Inflammatory macrophage (primary cell): ENCODE measurements at regions not wholly inside any gene's neighbourhood (a gene's known extent, or its start where the extent isn't known, plus 50 kb on each side); places are given as distances from the start of the nearest gene placed in this dataset.

Experiments
- DNase-seq, 2 donors: peaks; one replicate each; pipeline ENCODE4 v3.0.0-alpha.2; 2020 to 2022

DNA sequence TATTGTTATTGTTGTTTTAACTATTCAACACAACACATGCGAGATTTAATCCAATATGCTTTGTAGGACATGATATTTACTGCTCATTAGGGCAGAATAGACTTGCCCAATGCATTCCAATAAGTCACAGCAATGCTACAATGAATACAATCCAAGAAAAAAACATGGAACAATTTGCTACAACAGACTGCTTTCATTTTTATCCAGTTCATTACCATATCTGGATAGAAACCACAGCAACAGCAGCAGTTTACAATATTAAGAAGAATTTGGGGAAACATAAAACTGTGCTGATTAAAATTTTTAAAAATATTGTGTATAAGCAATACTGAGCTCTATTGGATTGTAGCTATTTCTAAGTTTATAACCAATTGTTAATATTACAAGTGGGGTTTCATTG is 833.0 kb downstream of the DIAPH3 start:
- DNase-seq: no peak

DNA sequence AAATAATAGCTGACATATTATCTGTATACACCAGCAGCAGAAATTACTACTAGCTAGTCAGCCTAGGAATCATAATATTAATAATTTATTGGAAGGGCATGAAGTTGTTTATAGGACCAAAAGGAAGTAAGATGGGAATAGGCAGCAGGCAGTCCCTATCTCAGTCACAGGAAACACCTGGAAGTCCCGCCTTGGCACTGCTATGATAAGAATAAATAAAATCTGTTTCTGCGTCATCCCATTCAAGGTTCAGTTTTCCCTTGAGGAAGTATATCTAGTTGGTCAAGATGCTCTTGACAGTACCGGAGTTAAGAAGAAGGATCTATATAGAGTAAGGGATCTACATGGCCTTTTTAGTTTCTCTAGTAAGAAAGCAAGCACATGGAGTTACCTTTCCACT is 830.8 kb downstream of the DIAPH3 start:
- DNase-seq: no peak

DNA sequence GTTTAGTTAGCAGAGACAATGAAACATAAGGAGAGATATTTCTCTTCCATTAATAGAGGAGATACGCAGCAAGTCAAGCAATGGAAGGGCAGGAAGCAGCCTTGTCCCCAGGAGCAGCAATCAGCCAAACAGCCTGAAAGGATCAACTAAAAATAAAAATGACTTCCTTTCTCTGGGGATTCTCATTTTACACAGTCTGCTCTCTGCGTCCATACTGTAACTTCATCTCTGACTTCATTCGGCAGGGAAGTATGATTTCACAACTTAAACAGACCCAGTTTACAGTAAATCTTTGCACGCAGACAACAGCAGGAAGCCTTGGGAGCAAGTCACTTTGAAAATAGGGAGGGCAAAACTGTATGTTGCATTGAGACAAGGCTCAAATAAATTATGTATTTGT is 826.7 kb downstream of the DIAPH3 start:
- DNase-seq: peak; percentile 35 to 41

DNA sequence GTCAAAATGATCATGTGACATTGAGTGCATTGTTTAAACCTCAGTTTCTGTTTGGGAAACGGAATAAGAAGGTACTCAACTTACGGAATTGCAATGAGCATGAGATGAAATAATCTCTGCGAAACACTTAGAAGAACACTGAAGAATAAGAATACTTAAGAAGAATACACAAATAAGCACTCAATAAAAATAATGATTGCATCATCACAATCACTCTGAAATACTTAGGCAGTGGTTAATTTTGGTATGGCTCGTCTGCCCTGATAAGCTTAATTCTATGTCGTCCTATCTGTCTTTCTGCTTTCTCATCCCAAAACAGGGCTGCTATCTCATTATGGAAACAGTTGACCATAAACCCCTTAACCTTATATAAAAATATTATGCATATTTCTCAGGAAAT is 823.6 kb downstream of the DIAPH3 start:
- DNase-seq: no peak

DNA sequence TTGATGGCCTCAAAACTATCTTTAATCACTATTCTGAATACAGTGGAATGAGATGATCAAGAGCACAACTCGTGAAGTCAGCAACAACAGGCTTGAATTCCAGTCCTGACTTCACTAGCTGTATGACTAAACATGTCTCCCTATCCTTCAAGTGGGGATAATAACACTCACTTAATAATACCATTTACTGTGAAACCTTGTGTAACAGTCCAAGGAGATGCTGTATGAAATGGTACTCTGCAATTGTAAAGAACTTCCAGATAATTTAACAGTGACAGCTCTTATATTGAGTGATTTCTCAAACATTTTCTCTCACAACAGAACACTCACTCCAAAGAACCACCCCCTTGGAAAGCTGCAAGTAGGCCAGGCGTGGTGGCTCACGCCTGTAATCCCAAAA is 823.1 kb downstream of the DIAPH3 start:
- DNase-seq: no peak

DNA sequence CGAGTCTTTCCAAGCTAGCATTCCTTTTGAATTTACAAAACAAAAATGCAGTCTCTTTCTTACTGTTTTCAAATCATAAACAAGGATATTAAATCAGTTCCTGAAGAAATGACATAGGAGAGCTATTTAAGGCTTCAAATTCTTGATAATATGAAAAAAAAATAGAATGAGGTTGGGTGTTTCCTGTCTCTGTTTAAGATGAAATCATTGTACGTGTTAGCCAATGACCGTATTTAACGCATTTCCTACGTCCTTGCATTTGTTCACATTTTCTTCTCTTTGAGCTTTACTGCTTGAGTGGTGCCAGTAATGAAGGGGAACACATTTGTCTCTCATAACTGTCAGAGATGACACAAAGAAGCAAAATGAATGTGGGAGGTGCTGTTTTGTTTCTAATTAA is 821.3 kb downstream of the DIAPH3 start:
- DNase-seq: no peak

DNA sequence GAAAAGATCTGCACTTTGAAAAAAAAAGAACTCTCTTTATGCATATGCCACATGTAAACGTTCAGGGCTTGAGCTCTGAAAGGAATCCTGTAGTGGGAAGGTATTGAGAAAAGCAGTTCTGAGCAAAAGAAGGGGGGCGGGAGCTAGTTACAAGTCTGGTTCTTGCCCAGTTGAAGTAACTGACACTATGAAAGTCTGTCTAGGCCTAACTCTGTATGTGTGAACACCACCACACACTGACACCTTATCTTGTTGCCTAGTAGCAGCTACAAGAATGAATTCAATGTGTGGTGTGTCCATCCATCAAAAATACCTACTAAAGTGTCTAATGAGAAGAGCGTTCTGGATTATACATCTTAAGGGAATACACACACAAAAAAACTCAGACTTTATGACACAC is 820.6 kb downstream of the DIAPH3 start:
- no peak for DNase-seq

DNA sequence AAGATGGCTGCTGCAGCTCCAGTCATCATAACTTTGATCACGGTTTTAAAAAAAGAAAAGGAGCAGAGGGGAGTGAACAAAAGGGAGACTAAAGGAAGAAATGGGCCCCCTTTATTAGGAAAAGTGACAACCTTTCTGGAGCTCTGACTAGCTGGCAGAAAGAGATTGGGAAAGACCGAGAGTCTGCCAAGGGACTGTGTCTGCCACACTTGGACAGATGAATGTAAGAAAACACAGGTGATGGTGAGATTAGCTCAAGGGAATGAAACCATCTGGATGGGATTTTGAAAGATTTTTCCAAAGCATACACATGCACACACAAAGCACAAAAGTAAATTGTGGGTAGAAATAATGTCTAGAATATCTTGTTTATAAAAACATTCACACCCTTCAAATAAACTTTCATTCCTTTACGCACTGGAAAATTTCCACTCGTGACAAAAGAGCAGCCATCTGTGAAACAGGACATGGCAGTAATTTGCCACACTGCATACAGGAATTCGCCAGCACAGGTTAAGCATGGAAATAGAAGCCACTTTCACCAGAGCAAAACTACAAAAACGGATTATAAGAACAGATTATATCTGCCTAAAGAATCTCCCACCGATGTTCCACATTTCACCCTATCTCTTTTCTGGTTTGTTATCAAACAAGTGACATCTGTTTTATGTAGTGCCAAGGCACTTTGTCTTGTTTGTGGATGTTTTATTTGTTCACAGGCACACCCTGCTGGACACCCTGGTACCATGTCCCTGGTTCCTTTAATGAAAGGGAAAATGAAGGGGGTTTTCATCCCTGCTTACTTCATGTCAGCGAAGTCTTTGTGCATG is 819.5 kb downstream of the DIAPH3 start:
- DNase-seq: no peak

DNA sequence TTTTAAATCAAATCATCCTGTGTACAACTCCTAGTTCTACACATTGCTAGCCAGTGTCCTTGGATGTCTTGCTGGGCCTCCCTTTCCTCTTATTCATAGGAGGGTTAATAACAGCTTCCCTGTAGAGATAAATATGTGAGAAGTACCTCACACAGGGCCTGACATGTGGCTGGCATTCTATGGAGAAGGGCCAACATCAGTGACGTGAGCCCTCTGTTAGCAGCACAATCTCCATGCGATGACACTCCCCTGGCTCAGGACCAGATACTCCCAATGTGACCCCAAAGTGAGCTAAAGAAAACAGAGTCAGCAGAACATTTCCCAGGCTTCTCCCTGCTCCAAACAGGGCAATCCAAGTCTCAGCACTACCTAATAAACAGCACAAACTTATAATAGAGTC is 818.4 kb downstream of the DIAPH3 start:
- no peak for DNase-seq

DNA sequence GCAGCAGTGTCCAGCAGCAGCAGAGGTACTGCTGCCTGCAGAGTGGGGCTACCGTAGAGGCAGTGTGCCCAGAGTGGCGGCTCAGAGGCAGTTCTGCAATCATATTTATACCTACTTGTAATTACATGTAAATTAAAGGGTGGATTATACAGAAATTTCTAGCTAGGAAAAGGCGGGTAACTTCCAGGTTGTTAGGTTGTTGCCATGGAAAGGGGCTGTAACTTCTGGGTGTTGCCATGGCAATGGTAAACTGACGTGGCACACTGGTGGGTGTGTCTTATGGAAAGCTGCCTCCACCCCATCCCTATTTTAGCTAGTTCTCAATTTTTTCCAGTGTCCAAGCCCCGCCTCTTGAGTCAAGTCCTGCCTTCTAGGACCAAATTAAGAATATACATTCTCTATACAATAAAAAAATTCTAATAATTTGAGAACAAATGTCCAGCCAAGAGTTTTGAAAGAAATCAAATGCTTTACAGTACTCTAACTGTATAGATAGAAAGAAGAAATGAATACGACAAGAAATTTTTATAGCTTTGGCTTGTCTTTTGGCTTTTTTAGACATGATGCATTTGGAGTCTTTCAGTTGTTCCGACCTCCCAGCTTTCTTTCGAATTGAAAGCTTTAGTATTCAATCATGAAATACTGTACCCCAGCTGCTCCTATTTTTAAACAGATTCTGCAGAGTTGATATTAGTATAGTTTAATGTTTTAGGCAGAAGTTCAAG is 816.6 kb downstream of the DIAPH3 start:
- DNase-seq: no peak

DNA sequence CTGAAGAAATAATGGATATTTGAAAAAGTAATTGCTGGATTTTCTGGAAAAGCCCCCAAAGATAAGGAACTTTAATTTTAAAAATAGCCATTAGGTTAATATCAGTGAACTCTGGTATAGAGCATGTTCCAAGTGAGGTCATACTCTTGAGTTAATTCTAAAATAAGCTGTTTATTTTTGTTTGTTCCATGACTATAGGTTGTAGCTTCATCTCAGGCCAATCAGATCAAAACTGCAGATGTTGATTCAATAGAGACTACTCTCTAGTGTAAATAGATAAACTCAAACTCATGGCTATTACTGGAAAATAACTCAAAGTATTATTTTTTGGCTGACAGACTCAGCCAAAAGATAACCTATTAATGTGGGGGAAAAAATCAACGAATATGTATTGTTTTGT is 815.1 kb downstream of the DIAPH3 start:
- DNase-seq: no peak

DNA sequence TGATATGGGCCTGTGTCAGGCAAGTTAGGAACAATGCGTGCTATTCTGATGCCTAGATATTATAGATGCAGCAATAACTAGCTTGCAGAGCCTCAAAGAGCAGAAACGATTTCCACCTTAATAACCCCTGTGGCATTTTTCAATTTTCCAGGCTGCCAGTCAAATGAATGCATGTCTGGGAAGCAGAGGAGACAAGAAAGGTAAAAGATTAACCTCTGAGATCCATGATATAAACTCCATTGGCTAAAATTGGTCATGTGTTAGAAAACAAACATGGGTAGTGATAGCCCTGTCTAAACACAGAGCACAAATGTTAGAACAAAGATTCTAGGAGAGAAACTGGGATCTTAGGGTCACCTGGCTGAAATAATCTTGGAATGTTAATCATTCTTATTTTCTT is 811.1 kb downstream of the DIAPH3 start:
- no peak for DNase-seq

DNA sequence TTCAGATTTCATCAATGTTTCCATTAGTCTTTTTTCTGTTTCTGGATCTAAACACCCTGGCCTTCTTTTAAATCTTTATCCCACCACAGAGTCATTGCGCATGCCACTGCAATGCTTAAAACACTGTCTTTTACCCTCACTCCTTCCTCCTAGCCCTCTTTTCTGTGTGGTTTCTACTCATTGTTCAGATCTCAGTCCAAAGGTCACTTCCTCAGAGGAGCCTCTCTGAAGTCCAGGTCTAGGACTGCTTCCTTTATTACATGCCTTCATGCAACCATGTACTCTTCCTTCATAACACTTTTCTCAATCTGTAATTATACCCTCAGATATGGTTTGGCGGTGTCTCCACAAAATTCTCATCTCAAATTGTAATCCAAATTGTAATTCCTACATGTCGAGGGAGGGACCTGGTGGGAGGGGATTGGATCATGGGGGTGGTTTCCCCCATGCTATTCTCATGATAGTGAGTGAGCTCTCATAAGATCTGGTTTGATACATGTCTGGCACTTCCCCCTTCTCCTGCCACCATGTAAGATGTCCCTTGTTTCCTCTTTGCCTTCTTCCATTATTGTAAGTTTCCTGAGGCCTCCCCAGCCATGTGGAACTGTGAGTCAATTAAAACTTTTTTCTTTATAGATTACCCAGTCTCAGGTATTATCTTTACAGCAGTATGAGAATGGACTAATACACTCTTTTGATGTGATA is 808.9 kb downstream of the DIAPH3 start:
- peak; percentile 39 to 52 for DNase-seq

DNA sequence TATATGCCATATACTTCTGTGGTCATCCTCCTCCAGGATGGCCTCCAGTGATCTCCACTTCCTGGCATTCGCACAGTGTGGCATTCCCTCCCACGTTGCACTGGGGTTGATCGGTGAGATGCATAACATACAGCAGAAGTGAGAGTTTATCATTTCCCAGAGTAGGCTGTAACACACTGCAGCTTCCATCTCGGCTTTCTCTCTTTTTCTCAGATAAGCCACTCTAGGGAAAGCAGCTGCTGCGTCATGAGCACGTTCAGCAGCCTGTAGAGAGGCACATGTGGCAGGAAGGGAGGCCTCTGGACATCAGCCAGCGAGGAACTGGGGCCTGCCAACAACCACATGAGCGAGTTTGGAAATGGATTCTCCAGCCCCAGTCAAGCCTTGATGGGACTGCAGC is 807.1 kb downstream of the DIAPH3 start:
- DNase-seq: peak; percentile 18 to 35

DNA sequence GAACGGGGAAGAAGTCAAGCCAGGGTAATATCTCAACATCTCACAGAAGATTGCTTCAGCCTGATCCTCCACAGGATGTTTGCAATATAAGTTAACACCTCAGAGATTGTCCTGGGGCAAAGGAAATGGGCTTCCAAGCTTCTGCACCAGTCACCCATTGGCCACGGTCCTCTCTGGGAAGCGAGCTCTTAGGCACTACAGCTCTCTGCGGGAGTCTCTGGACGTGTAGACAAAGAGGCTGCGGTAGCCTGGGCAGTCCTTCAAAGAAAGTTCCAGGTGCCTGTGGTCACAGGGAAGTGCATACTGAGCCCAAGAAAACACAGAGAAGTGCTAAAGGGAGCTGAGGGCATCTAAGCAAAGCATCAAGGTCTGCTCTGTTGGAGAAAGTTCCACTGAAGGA is 805.7 kb downstream of the DIAPH3 start:
- no peak for DNase-seq

DNA sequence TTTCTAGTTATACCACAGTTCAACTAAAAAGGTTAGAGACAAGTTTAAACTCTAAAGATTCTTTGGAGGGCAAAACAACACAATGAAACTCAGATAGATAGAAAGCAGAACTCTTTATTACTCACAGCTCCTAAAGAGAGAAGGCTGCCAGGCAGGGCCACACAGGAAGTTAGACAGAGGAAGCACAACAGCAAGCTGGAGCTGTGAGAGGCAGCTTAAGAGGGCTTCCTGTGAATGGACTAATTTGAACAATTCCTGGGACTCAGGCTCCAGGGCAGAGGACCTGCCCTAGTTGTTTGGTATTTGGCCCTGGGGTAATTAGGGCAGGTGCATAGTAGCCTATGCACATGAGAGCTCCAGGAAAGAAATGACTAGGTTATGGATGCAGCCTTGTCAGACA is 803.6 kb downstream of the DIAPH3 start:
- peak; percentile 59 to 62 for DNase-seq

DNA sequence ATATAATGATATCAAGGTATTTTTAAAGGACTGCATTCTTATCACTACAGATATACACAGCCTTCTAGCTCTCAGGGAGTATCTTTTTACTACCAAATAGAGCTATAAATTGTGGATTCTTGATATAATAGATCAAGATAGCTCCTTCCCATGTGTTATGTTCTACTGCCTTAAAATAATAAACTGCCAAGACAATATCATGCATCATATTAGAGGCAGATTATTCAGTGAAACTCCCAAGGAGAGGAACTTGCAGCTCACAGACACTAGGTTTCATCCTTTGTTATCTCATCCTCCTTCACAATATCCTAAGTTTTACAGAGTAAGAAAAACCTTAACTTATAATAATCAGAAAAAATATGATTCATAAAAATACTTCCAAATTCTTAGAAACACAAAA is 802.8 kb downstream of the DIAPH3 start:
- DNase-seq: no peak

DNA sequence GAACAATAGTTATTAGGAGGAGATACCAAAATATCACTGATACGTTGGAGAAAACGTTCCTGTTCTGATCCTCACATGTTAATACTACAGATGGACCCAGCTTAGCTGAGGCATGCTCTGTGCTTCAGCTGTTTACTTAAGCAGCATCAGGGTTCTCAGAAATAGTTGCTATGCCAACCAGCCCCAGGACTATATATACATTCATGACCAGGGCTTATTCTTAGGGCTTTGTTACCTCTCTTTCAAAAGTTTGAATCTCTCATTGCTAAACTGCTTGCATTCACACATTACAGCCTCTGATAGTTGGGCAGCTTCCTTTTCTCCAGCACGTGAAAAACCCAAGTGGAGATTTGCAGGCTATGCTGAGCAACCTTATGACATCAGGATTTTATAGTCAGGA is 800.4 kb downstream of the DIAPH3 start:
- DNase-seq: no peak

DNA sequence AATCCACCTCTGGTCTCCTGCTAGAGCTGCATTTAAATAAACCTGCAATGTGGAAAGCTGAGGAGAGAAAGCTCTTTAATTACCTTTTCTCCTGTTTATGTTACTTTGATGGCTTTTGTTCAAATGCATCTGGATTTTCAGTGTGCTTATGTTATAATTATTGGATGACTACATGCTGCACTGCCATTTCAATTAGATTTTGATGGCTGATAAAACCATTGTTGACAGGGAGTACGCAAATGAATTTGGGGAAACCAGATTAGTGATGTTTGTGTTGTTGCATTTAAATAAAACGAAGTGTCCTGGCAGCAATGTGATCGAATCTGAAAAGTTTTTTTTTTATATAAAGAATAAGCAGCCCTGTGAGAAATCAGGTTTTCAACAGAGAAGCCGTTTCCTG is 799.8 kb downstream of the DIAPH3 start:
- DNase-seq: no peak

DNA sequence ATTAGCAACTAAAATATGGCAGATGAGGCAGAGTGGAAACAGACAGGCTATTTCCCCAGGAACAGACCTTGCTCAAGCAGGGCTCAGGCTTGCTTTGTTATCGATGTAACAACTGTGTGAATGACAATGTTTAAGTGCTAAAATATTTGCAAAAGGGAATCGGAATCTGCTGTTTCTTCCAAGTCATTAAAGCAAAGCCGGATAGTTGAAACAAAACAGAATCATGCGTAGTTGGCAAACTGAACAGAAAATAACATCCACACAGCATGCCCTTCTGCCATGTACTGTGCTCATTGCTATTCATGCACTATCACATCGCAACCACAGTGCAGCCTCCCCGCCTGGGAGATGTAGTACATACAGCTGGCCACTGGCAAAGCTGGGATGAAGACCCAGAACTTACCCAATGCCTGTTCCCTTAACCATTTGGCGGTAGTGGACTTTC is 799.1 kb downstream of the DIAPH3 start:
- DNase-seq: no peak

DNA sequence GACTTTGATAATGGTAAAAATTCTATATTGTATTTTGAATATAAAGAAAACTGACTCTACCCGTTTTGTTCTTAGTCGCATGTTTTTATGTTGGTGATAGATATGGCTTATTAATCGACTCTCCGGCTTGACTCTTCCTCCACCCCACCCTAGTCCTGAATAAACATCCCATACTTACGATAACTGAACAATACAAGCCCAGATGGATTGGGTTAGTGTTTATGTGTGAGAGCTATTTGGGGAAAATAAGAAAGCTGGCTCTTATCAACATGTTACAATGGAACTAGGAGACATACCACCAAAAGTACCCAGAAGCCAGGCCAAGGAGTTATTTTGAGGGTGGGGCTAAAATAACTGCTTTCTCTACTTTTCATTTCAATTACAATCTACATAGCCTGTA is 796.3 kb downstream of the DIAPH3 start:
- no peak for DNase-seq

DNA sequence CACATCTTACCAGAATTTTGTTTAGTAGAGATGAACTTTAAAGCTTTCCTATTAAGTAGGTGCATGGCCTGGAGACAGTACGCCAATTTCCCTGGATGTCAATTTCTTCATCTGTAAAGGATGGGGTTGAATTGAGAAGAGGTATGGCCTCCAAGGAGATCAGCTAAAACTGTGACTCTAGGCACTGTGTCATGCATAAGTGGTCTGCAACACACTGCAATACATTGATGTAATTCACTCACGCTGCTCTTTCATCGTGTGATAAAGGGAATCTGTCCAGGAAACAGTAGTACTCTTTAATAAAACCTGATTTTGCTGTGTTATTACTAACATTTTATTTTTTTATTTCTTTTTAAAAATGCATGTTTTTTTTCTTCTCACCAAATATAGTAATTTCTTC is 795.8 kb downstream of the DIAPH3 start:
- DNase-seq: no peak

DNA sequence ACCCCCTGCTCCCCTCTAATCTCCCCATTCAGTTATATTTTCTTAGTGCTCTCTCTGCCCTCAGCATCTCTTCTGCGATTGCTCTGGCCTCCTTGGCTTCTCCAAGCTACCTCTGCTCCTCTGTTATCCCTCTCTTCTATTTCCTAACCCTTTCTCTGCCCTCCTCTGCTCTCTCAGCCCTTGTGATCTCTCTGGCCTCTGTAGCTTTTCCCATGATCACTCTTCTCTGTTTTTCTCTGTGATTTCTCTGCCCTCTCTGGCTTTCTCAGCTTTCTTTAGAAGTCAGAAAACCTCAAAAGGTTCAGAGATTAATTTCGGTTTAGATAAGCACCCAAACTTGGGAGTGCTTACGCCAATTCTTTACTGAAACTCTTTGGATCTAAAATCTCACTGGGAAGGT is 795.0 kb downstream of the DIAPH3 start:
- no peak for DNase-seq

DNA sequence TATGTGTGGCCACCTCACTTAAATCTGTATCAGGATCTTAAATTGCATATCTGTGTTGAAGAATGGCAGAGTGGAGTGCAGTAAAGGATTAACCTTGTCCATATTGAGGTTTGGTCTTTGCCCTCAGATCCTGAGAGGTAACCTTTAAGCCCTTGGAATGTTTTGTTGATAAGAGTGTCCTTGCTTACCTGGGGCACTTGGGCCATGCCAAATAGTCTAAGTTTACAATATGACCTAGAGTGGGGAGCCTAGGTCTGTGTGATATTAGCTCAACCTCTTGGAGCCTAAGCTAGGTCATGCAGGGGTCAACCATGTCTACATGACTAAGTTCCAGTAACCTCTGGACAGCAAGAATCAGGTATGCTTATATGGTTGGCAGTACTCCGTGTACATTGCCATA is 792.5 kb downstream of the DIAPH3 start:
- no peak for DNase-seq
